GM19452 (cell line): ENCODE measurements at regions not wholly inside any gene's neighbourhood (a gene's known extent, or its start where the extent isn't known, plus 50 kb on each side); places are given as distances from the start of the nearest gene placed in this dataset.

Source experiments
- ATAC-seq: cut with Tn5 transposase; IDR thresholded peaks from one replicate; pipeline ENCODE4 v1.9.1; 2021; ENCODE audit not compliant: unreplicated experiment

- ATAC-seq = no peak
Measured at GRCh38 chr5:119879446-119879845, 250.1 kb downstream of the FAM170A start.

- ATAC-seq = no peak
Measured at GRCh38 chr5:119895066-119895465, 265.7 kb downstream of the FAM170A start.

GRCh38 chr5:119896826-119897536, 267.6 kb downstream of the FAM170A start:
- ATAC-seq = no peak

- no peak for ATAC-seq
Measured at GRCh38 chr5:119897537-119898370, 268.4 kb downstream of the FAM170A start.

GRCh38 chr5:119899981-119900380, 270.6 kb downstream of the FAM170A start:
- no peak for ATAC-seq

- no peak for ATAC-seq
Measured at GRCh38 chr5:119902593-119902992, 273.2 kb downstream of the FAM170A start.

GRCh38 chr5:119913425-119913824, 284.1 kb downstream of the FAM170A start:
- ATAC-seq = no peak

GRCh38 chr5:119919279-119919678, 289.9 kb downstream of the FAM170A start:
- ATAC-seq = no peak

- ATAC-seq = no peak
Measured at GRCh38 chr5:119926301-119926700, 296.9 kb downstream of the FAM170A start.

- no peak for ATAC-seq
Measured at GRCh38 chr5:119928974-119929373, 299.6 kb downstream of the FAM170A start.

- ATAC-seq = no peak
Measured at GRCh38 chr5:119930490-119930889, 301.1 kb downstream of the FAM170A start.

GRCh38 chr5:119943148-119943547, 313.8 kb downstream of the FAM170A start:
- ATAC-seq = no peak

- no peak for ATAC-seq
Measured at GRCh38 chr5:119945691-119946090, 316.3 kb downstream of the FAM170A start.

- ATAC-seq = no peak
Measured at GRCh38 chr5:119948162-119948561, 318.8 kb downstream of the FAM170A start.

GRCh38 chr5:119949426-119949999, 320.2 kb downstream of the FAM170A start:
- no peak for ATAC-seq

GRCh38 chr5:119951330-119951934, 322.1 kb downstream of the FAM170A start:
- no peak for ATAC-seq

GRCh38 chr5:119953474-119953873, 324.1 kb downstream of the FAM170A start:
- no peak for ATAC-seq

GRCh38 chr5:119954106-119954505, 324.7 kb downstream of the FAM170A start:
- no peak for ATAC-seq

- ATAC-seq = no peak
Measured at GRCh38 chr5:119961993-119962392, 332.6 kb downstream of the FAM170A start.

GRCh38 chr5:119966028-119966427, 336.7 kb downstream of the FAM170A start:
- no peak for ATAC-seq

- no peak for ATAC-seq
Measured at GRCh38 chr5:119968690-119969089, 339.3 kb downstream of the FAM170A start.
